Skin of body (tissue), 1 donor: ENCODE measurements at regions not wholly inside any gene's neighbourhood (a gene's known extent, or its start where the extent isn't known, plus 50 kb on each side); places are given as distances from the start of the nearest gene placed in this dataset.
"Not testable (repeated sequence)": the region's sequence is repeated elsewhere in the genome, so short reads cannot be mapped to it uniquely, and the experiment has no call there.

Source experiments
- DNase-seq: peaks from one replicate; lab custom pipeline; 2025; lab: John Stamatoyannopoulos, UW

- DNase-seq: peak; percentile 80
These were observed 129.3 kb upstream of the MAP1LC3B2 start for GRCh38 chr12:116429826-116430360.

GRCh38 chr12:116430911-116431565 lies 128.1 kb upstream of the MAP1LC3B2 start:
- no peak for DNase-seq

- DNase-seq: no peak
These were observed 127.4 kb upstream of the MAP1LC3B2 start for GRCh38 chr12:116431677-116432300.

GRCh38 chr12:116432314-116432750 lies 126.8 kb upstream of the MAP1LC3B2 start:
- peak; percentile 60 for DNase-seq

- DNase-seq: no peak
These were observed 125.9 kb upstream of the MAP1LC3B2 start for GRCh38 chr12:116433249-116433648.

GRCh38 chr12:116434155-116435011 lies 124.8 kb upstream of the MAP1LC3B2 start:
- DNase-seq: peak; percentile 84

- no peak for DNase-seq
These were observed 123.2 kb upstream of the MAP1LC3B2 start for GRCh38 chr12:116435984-116436383.

- DNase-seq: no peak
These were observed 122.5 kb upstream of the MAP1LC3B2 start for GRCh38 chr12:116436561-116437249.

- DNase-seq: no peak
These were observed 117.9 kb upstream of the MAP1LC3B2 start for GRCh38 chr12:116441292-116441691.

GRCh38 chr12:116442304-116442703 lies 116.9 kb upstream of the MAP1LC3B2 start:
- no peak for DNase-seq

- no peak for DNase-seq
These were observed 116.2 kb upstream of the MAP1LC3B2 start for GRCh38 chr12:116442946-116443345.

- no peak for DNase-seq
These were observed 115.2 kb upstream of the MAP1LC3B2 start for GRCh38 chr12:116443821-116444589.

- DNase-seq: no peak
These were observed 114.6 kb upstream of the MAP1LC3B2 start for GRCh38 chr12:116444590-116444943.

GRCh38 chr12:116448165-116448739 lies 110.9 kb upstream of the MAP1LC3B2 start:
- DNase-seq: no peak

- no peak for DNase-seq
These were observed 108.7 kb upstream of the MAP1LC3B2 start for GRCh38 chr12:116450406-116450910.

GRCh38 chr12:116452975-116453374 lies 106.2 kb upstream of the MAP1LC3B2 start:
- not testable (repeated sequence) for DNase-seq

- no peak for DNase-seq
These were observed 105.5 kb upstream of the MAP1LC3B2 start for GRCh38 chr12:116453631-116454030.

GRCh38 chr12:116454076-116454475 lies 105.1 kb upstream of the MAP1LC3B2 start:
- no peak for DNase-seq

GRCh38 chr12:116454950-116455447 lies 104.2 kb upstream of the MAP1LC3B2 start:
- DNase-seq: no peak
